IMR-90 (cell line): ENCODE measurements at regions not wholly inside any gene's neighbourhood (a gene's known extent, or its start where the extent isn't known, plus 50 kb on each side); places are given as distances from the start of the nearest gene placed in this dataset.

Experiments
- ATAC-seq: fragments of 200-7000 bp; cut with Tn5 transposase; 2 replicates; pipeline ENCODE4 v1.9.1; 2020; ENCODE audit warnings: low read depth, mild to moderate bottlenecking, moderate library complexity
- BruUV-seq: library from RNA; stranded (reverse); fragments of 400-500 nt; replicated peaks from 2 replicates; lab custom pipeline; 2021; lab: Mats Ljungman, UMichigan
- CTCF ChIA-PET: fragments of 300-600 bp; formaldehyde crosslinking; extraction: SDS; loops from one replicate; lab custom pipeline; 2021; ENCODE audit warnings: antibody characterized with exemption; lab: Yijun Ruan, JAX
- POLR2A ChIA-PET: fragments of 300-600 bp; sonication (Branson Sonifier 250); formaldehyde crosslinking; loops from one replicate; lab custom pipeline; 2022; ENCODE audit warnings: antibody characterized with exemption; ENCODE audit not compliant: unreplicated experiment; lab: Charles Lee
- DNase-seq: peaks from one replicate; pipeline ENCODE4 v3.0.0; 2013
- H2AFZ ChIP-seq: replicated peaks from 2 replicates; pipeline ENCODE3; 2013; ENCODE audit warnings: low read length, mild to moderate bottlenecking; ENCODE audit not compliant: poor library complexity
- H2AK5ac ChIP-seq: 2 replicates; pipeline ENCODE4 v1.6.1; 2013; ENCODE audit warnings: low read depth, low read length, inconsistent platforms
- H2AK9ac ChIP-seq: replicated peaks from 2 replicates; pipeline ENCODE3; 2013; ENCODE audit warnings: mild to moderate bottlenecking, low read depth, low read length, moderate library complexity; ENCODE audit not compliant: poor library complexity
- H2BK120ac ChIP-seq: 2 replicates; pipeline ENCODE4 v1.6.1; 2013; ENCODE audit warnings: low read depth, low read length, inconsistent platforms
- H2BK15ac ChIP-seq: 3 replicates; pipeline ENCODE4 v1.6.1; 2013; ENCODE audit warnings: low read depth, low read length, inconsistent platforms
- H2BK20ac ChIP-seq: 2 replicates; pipeline ENCODE4 v1.6.1; 2013; ENCODE audit warnings: low read depth, mild to moderate bottlenecking, inconsistent platforms, low read length, moderate library complexity
- H2BK5ac ChIP-seq: 2 replicates; pipeline ENCODE4 v1.6.1; 2013; ENCODE audit warnings: mild to moderate bottlenecking, low read depth, low read length, inconsistent platforms; ENCODE audit not compliant: poor library complexity, severe bottlenecking
- H3K14ac ChIP-seq: replicated peaks from 2 replicates; pipeline ENCODE4 v1.6.1; 2013; ENCODE audit warnings: low read depth, low read length, inconsistent platforms
- H3K18ac ChIP-seq: 2 replicates; pipeline ENCODE4 v1.6.1; 2013; ENCODE audit warnings: low read depth, low read length, control low read depth
- H3K23ac ChIP-seq: 2 replicates; pipeline ENCODE4 v1.6.1; 2013; ENCODE audit warnings: low read depth, low read length, inconsistent platforms
- H3K27ac ChIP-seq: 2 replicates; pipeline ENCODE4 v1.5.1; 2013; ENCODE audit warnings: mild to moderate bottlenecking, control low read depth, low read length; ENCODE audit not compliant: insufficient read depth
- H3K27me3 ChIP-seq: 2 replicates; pipeline ENCODE4 v1.6.1; 2013; ENCODE audit warnings: low read length; ENCODE audit not compliant: control insufficient read depth, insufficient read depth
- H3K36me3 ChIP-seq: 2 replicates; pipeline ENCODE4 v1.6.1; 2013; ENCODE audit warnings: low read length, mixed read lengths; ENCODE audit not compliant: control insufficient read depth, insufficient read depth
- H3K4ac ChIP-seq: 2 replicates; pipeline ENCODE4 v1.6.1; 2013; ENCODE audit warnings: low read depth, low read length, inconsistent platforms
- H3K4me1 ChIP-seq: 2 replicates; pipeline ENCODE4 v1.6.1; 2013; ENCODE audit warnings: low read length, mixed read lengths; ENCODE audit not compliant: control insufficient read depth, insufficient read depth
- H3K4me2 ChIP-seq: 2 replicates; pipeline ENCODE4 v1.6.1; 2013; ENCODE audit warnings: low read depth, mild to moderate bottlenecking, control low read depth, low read length, moderate library complexity
- H3K4me3 ChIP-seq: 2 replicates; pipeline ENCODE4 v1.5.1; 2013; ENCODE audit warnings: low read depth, mild to moderate bottlenecking, control low read depth, low read length, moderate library complexity; ENCODE audit not compliant: insufficient read depth
- H3K56ac ChIP-seq: 2 replicates; pipeline ENCODE4 v1.6.1; 2013; ENCODE audit warnings: low read length, inconsistent platforms; ENCODE audit not compliant: insufficient read depth; ENCODE audit errors: extremely low read depth
- H3K79me1 ChIP-seq, 2 experiments: 2 replicates each; pipeline ENCODE4 v1.6.1; 2013; ENCODE audit warnings: low read length in 2 of 2, inconsistent platforms in 1 of 2, low read depth in 1 of 2
- H3K9ac ChIP-seq: 2 replicates; pipeline ENCODE4 v1.6.1; 2013; ENCODE audit warnings: low read depth, low read length, control low read depth
- H3K9me1 ChIP-seq: 2 replicates; pipeline ENCODE4 v1.6.1; 2013; ENCODE audit warnings: low read length, inconsistent platforms; ENCODE audit not compliant: insufficient read depth
- H3K9me3 ChIP-seq: 2 replicates; pipeline ENCODE4 v1.6.1; 2013; ENCODE audit warnings: low read length; ENCODE audit not compliant: control insufficient read depth, insufficient read depth
- H4K20me1 ChIP-seq: 2 replicates; pipeline ENCODE4 v1.6.1; 2013; ENCODE audit warnings: low read length, inconsistent platforms; ENCODE audit not compliant: insufficient read depth
- H4K5ac ChIP-seq: 2 replicates; pipeline ENCODE4 v1.6.1; 2013; ENCODE audit warnings: mild to moderate bottlenecking, low read depth, low read length, control low read depth
- H4K8ac ChIP-seq, 2 experiments: 2 replicates each; pipeline ENCODE4 v1.6.1; 2013; ENCODE audit warnings: low read depth in 2 of 2, low read length in 2 of 2, control low read depth in 1 of 2, inconsistent platforms in 1 of 2
- H4K91ac ChIP-seq: 2 replicates; pipeline ENCODE4 v1.6.1; 2013; ENCODE audit warnings: low read depth, low read length, inconsistent platforms; ENCODE audit not compliant: insufficient read depth
- CEBPB ChIP-seq: IDR thresholded peaks from 2 replicates; pipeline ENCODE4 v1.6.1; 2012; ENCODE audit warnings: low read depth, low read length, improper control_type of control experiment
- CHD1 ChIP-seq: IDR thresholded peaks from 2 replicates; pipeline ENCODE4 v1.6.1; 2012; ENCODE audit warnings: low read depth, low read length, improper control_type of control experiment
- CTCF ChIP-seq: conservative IDR thresholded peaks from 2 replicates; pipeline ENCODE4 v1.5.1; 2012; ENCODE audit warnings: mild to moderate bottlenecking, low read depth, low read length, improper control_type of control experiment
- FOS ChIP-seq: fragments of 150-350 bp; IDR thresholded peaks from 2 replicates; pipeline ENCODE4 v1.6.1; 2016; ENCODE audit warnings: low read depth, low read length
- MAFK ChIP-seq: IDR thresholded peaks from 2 replicates; pipeline ENCODE4 v1.6.1; 2012; ENCODE audit warnings: low read depth, low read length, improper control_type of control experiment
- MXI1 ChIP-seq: IDR thresholded peaks from 2 replicates; pipeline ENCODE4 v1.6.1; 2012; ENCODE audit warnings: low read depth, mild to moderate bottlenecking, low read length, moderate library complexity, borderline replicate concordance
- NFE2L2 ChIP-seq: fragments of 150-350 bp; IDR thresholded peaks from 2 replicates; pipeline ENCODE4 v1.6.1; 2016; ENCODE audit warnings: low read depth, mild to moderate bottlenecking, low read length
- POLR2A ChIP-seq: IDR thresholded peaks from 2 replicates; pipeline ENCODE4 v1.6.1; 2012; ENCODE audit warnings: mild to moderate bottlenecking, low read depth, low read length
- RAD21 ChIP-seq: IDR thresholded peaks from 2 replicates; pipeline ENCODE4 v1.6.1; 2012; ENCODE audit warnings: low read length, improper control_type of control experiment
- SMC3 ChIP-seq: fragments of 150-350 bp; IDR thresholded peaks from 2 replicates; pipeline ENCODE4 v1.6.1; 2016; ENCODE audit warnings: low read depth, mild to moderate bottlenecking, antibody characterized with exemption, low read length, moderate library complexity
- USF2 ChIP-seq: fragments of 150-350 bp; IDR thresholded peaks from 2 replicates; pipeline ENCODE4 v1.6.1; 2017; ENCODE audit warnings: mild to moderate bottlenecking, antibody characterized with exemption, low read length, low read depth
- dilution Hi-C: fragments of 300-500 bp; cut with HindIII; formaldehyde crosslinking; loops from one replicate; pipeline ENCODE4 v1.14.3; 2018; ENCODE audit warnings: low sequenced_read_pairs; ENCODE audit not compliant: unreplicated experiment
- in situ Hi-C: fragments of 300-500 bp; cut with MboI; formaldehyde crosslinking; loops from 3 replicates; pipeline ENCODE4 v1.14.3; 2019; ENCODE audit warnings: low sequenced_read_pairs, inconsistent platforms, mixed read lengths
- intact Hi-C: fragments of 100-400 bp; cut with micrococcal nuclease; formaldehyde crosslinking; loops from 2 replicates; pipeline ENCODE4 v1.10.0; 2022

DNA sequence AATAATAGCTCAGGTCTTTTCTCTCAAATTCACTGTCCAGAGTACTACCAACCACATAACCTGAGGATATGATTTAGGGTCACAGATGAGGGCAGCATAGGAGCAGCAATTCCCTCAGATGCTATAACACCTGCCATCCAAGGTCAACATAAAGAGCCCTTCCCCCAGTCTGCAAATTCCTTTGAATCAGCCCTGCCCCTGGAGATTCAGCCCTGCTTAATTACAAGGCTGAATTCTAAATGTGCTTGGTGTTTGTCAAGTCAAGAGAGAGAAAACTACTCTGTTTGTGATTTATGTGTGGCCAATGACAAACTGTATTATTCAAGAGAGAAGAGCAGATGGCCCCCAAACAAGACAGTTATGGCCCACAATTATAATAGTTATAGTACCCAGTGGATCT lies 195.7 kb upstream of the ADGRL2 start:
- intact Hi-C loops = no loop called here
- ATAC-seq = no peak
- H2AFZ ChIP-seq = no peak overlapping the region
- H2AK9ac ChIP-seq = no peak overlapping the region
- no peaks in the 10 kb centered on the region for H3K36me3 ChIP-seq
- no peak overlapping the region for H3K56ac ChIP-seq
- H4K5ac ChIP-seq = no peak overlapping the region
- H3K4me3 ChIP-seq = no peak overlapping the region
- H3K27me3 ChIP-seq = no peaks in the 10 kb centered on the region
- dilution Hi-C loops = no loop called here
- DNase-seq = no peak
- H2BK120ac ChIP-seq = no peak overlapping the region
- no peaks in the 10 kb centered on the region for H4K20me1 ChIP-seq
- no peak overlapping the region for H3K14ac ChIP-seq
- H2BK20ac ChIP-seq = no peak overlapping the region
- H3K9ac ChIP-seq = no peak overlapping the region
- CTCF ChIA-PET = no interaction called here
- TF ChIP-seq POLR2A = no peak
- TF ChIP-seq CTCF = no peak
- no peak for TF ChIP-seq MXI1
- TF ChIP-seq CEBPB = no peak
- TF ChIP-seq NFE2L2 = no peak
- no peak for TF ChIP-seq USF2
- TF ChIP-seq RAD21 = no peak
- no peak for TF ChIP-seq SMC3
- no peak for TF ChIP-seq CHD1
- no peak for TF ChIP-seq MAFK
- no peak for TF ChIP-seq FOS
- H2BK5ac ChIP-seq = no peak overlapping the region
- no peak overlapping the region for H3K27ac ChIP-seq
- H3K4ac ChIP-seq = no peak overlapping the region
- no peaks in the 10 kb centered on the region for H3K4me1 ChIP-seq
- no peak overlapping the region for H2AK5ac ChIP-seq
- POLR2A ChIA-PET = no interaction called here
- H4K8ac ChIP-seq = no peak overlapping the region
- no peak overlapping the region for H3K23ac ChIP-seq
- no peak overlapping the region for H3K4me2 ChIP-seq
- H2BK15ac ChIP-seq = no peak overlapping the region
- H4K91ac ChIP-seq = no peak overlapping the region
- in situ Hi-C loops = no loop called here
- no TSS peak for BruUV-seq
- no peaks in the 10 kb centered on the region for H3K9me3 ChIP-seq
- H3K18ac ChIP-seq = no peak overlapping the region
- no peaks in the 10 kb centered on the region for H3K9me1 ChIP-seq
- no peaks in the 10 kb centered on the region for H3K79me1 ChIP-seq
